T1000 (cell line): ENCODE measurements at regions not wholly inside any gene's neighbourhood (a gene's known extent, or its start where the extent isn't known, plus 50 kb on each side); places are given as distances from the start of the nearest gene placed in this dataset.

ENCODE experiments used
- DNase-seq: peaks from one replicate; lab custom pipeline; 2025; ENCODE audit warnings: mixed read lengths; lab: John Stamatoyannopoulos, UW

DNA sequence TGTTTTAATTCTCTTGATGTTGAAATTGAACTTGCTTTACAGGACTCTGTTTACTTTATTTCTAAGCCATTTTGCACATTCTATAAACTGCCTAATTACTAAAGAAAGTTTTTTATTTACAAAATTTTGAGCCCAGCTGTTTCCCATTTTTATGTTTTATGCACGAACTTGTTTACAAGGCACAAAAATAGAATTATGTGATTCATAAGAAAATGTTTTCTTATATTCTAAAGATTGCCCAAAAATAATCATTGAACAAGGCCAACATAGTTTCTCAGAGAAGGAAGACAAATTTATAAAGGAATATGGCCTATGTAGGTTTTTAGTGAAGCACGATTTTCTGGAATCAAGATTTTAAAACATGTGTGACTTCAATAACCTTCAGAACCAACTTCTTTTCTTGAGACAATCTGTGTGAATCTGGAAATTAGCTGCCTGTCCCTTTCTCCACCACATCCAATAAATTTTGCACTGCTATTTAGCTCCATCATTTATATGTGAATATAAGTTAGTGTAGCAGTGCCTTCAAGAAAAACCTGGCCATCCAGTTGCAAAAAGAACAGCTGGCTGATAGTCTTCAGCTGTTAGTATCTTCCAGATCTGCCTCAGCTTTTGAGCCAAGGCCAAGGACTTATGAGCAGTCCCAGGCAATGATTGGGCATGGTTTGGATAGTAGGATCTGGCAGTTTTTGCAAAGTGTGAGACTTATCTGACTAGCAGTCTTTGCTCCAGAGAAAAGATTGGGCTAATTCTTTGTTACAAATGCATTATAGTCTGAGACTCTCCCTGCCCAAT lies 253.2 kb upstream of the COL3A1 start:
- DNase-seq, result no peak

GRCh38 chr2:188721784-188722183 lies 252.4 kb upstream of the COL3A1 start:
- no peak for DNase-seq

GRCh38 chr2:188725746-188726360 lies 248.3 kb upstream of the COL3A1 start:
- DNase-seq, result no peak

DNA sequence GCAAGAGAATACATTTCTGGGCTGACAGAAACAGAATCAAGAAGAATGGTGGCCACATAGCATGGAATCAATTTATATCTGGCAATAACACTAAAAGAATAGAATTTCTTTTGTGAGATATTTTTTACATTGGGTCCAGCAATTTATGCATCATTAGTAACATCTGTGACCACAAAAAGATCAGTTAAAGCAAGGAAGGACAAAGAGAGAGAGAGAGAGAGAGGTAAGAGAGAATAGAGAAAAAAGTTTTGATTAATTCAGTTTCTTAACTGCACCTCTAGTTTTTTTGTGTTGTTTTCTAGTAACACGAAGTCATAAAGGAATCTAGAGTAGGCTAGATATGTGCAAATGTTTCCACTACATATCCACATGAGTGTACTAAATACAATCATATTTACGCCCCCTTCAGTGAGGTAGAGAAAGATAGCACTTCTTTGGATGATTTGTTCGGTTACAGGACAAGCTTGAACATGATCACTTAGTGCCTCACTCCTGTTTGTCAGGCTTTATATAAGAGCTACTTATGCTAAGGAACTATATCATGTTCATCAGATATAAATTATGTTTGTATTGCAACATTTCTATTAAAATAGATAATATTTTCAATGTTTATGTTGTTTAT lies 247.4 kb upstream of the COL3A1 start:
- no peak for DNase-seq

DNA sequence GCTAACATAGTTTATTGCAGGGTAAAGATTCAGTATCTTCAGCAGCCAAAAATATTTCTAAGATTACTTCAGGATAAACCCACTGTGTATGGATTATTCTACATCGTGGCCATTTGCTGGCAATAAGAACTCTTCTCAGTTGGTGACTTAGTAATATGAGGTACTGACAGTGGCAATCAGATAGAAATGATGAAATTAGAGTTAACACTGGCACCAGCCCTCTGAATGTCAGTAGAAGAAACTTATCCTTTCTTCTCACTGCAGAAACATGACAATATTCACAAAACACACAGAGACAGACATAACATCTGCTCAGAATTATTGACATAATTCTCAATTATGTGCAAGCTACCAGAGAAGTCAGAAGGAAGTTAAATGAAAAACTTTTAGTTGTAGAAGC lies 246.3 kb upstream of the COL3A1 start:
- DNase-seq, result no peak

GRCh38 chr2:188734691-188735090 lies 239.5 kb upstream of the COL3A1 start:
- DNase-seq, result no peak

DNA sequence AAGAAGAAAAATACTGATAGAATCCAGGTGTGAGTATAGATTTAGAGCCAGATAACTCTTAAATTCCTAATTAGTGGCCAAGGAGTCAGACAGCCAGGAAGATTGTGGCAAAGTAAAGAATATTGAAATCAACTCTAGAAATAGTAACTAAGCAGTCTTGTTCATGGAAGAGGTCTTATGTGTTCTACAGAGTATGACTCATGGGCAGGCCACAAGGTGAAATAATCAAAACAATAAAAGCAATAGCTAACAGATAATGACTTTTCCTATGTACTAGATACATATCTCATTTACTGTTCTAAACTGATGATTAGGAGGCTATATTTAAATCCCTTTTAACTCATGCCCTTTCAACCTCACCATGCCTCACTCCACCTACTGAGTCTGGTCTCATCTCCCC lies 227.4 kb upstream of the COL3A1 start:
- DNase-seq, result no peak

DNA sequence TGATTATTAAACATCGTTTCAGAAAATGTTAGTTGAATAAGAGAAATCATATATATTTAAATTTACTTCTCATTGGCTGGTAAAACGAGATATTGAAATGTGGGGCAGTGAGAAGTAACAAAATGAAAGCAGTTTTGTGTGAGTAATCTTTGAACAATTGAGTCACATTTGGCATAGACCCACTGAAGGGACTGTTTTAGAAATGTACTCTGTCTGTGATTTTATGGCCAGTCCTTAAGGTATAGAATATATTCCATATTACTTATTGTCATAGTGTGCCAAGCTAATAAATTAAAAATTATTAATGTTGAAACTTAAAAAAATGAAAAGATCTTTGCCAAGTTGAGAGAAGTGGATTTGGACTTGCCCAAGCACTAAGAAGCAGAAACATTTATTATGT lies 222.4 kb upstream of the COL3A1 start:
- DNase-seq, result no peak

- DNase-seq, result no peak
Observed at GRCh38 chr2:188752311-188752710, 221.9 kb upstream of the COL3A1 start.

- no peak for DNase-seq
Observed at GRCh38 chr2:188762151-188762550, 212.0 kb upstream of the COL3A1 start.

GRCh38 chr2:188765522-188766470 lies 208.4 kb upstream of the COL3A1 start:
- no peak for DNase-seq

- no peak for DNase-seq
Observed at GRCh38 chr2:188766471-188766856, 207.7 kb upstream of the COL3A1 start.

GRCh38 chr2:188767176-188767575 lies 207.0 kb upstream of the COL3A1 start:
- DNase-seq, result no peak

DNA sequence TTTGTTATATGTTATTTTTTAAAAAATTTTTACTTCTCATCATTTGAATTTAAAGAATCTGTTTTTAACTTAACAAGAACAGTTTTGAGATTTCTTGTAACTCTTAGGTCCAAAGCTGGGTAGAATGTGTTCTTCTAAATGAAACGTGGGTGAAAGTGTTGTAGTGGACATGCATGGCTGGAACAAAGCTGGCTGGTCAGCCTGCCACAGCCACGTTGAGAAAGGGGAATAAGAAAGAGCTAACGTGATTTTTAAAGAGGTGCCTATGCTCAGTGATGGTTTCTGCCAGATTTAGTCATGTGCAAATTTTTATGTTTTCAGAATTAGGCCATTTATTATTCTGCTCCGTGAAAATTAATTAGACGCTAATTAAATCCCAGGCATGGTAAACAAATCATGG lies 203.9 kb upstream of the COL3A1 start:
- no peak for DNase-seq

DNA sequence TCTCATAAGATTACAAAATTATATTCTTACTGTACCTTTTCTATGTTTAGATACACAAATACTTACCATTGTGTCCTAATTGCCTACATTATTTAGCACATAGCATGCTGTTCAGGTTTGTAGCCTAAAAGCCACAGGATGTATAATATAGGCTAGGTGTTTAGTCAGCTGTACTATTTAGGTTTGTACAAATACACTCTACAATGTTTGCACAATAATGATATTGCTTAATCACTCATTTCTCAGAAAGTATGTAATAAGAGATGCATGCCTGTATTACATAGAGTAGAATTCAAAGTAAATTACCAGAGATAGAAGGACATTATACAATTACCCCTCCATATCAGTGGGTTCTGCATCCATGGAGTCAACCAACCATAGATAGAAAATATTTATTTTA lies 201.1 kb upstream of the COL3A1 start:
- DNase-seq, result no peak

DNA sequence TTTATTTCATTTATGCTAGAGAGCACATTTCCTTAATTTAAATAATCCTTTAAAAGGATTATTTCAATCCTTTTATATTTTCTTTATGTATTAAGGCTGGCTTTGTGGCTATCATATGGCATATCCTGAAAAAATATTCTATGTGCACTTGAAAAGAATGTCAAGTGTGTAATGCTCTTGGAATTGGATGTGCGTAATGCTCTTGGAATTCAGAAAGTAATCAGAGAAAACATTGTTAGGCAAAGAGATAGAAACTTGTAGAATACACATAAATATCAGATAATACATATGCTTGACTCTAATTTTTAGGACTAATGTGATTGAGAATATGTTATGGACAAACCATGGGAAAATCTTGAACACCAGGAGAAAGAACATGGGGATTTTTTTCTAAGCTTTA lies 197.5 kb upstream of the COL3A1 start:
- no peak for DNase-seq

DNA sequence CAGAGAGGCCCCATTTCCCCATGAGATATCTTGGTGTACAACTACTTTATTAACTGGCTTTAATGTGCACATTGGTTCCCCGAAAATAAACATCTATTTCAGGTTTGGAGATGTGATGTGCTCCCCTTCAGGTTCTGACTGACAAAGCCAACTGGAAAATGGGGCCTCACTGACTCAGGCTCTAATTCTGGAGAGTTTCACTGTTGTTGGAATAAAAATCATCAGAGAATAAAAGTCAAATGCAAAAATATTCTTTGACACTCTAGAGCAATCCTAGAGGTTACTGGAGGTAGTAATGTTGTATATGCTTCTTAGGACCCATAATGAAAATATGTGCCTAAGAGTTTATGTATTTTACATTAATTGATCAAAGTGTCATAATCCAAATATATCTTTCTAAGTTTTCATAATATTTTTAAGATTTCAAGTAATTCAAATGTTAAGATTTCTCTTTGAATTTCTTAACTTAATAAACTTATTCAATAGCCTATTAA lies 189.9 kb upstream of the COL3A1 start:
- DNase-seq, result no peak

DNA sequence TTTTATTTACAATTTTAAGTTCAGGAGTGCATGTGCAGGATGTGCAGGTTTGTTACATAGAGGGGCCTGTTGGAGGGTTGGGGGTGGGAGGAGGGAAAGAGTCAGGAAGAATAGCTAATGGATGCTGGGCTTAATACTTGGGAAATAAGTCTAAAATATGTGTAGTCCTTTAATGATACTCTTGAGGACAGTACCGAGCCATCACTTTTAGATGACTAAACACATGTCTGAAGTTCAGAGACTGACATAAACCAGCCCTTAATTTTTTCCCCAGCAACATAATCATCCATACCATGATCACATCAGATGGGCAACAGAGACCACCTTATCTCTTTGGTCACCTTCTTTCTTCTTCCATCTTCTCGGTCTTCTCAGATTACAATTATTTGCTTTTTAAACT lies 189.1 kb upstream of the COL3A1 start:
- no peak for DNase-seq

DNA sequence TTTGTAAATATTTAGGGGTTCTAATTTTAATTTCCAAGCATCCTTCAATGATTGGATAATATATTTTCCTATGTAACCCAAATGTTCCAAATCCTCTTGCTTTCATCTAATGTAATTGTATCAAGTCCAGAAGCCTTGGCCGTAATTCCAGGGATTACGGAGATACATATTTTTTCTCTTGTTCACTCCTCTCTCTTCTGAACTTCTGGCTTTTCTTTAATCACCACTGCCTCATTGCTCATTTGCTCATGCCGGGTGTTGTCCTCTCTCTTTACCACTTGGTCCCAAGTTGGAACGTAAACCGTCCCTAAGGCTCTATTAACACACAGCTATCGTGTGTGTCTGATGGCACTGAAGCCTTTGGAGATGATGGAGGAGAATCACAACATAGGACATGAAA lies 188.7 kb upstream of the COL3A1 start:
- no peak for DNase-seq

DNA sequence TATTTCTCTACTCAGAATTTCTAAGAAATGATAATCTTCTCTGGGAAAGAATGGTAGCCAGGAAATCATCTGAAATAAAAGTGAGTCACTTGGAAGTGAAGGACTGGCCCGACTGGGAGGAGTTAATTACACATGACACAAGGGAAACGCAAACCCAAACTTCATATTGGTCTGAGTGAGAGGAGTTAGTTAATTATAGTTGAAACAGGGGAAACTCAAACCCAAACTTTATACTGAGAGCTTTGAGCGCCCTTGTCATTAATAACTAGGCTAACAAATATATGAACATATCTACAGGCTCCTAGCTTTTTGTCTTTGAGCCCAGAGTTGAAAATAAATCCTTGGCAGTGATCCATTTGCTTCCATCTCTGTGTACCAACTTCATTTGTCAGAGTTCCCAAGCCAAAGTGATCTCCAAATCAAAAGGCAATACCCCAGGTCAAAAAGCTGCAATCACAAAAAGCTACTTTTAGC lies 187.8 kb upstream of the COL3A1 start:
- DNase-seq, result no peak

DNA sequence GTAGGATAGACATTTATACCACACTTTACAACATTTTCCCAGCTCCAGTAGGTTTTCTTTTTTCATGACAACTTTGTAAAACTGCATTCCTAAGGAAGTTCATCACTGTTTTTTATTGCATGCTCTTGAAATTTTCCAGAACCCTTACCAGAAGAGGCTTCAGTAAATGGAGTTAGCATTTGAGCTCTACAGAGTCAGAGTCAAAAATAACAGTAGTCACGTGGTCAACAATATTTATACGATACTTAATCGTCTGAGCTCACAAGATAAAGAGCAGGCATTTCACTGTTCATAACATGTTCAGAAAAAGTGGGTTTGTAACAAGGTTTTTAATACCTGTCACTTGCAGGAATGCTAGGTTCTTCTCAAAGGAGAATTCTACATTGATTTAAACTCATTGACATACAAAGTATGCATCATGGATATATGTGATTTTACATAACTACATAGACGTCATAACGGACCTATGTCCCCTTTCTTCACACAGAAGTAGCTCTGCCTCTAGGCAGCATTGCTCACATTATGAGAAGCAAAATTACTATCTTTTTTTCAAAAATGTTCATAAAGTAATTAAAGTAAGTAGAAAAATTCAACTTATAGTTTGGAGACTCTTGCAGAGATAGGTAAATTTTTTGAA lies 187.0 kb upstream of the COL3A1 start:
- DNase-seq, result no peak
